Caco-2 (cell line): ENCODE measurements at regions not wholly inside any gene's neighbourhood (a gene's known extent, or its start where the extent isn't known, plus 50 kb on each side); places are given as distances from the start of the nearest gene placed in this dataset.

Source experiments
- BruUV-seq: library from RNA; stranded (reverse); fragments of 400-500 nt; replicated peaks from 2 replicates; lab custom pipeline; 2021; lab: Mats Ljungman, UMichigan
- CTCF ChIA-PET: fragments of 300-600 bp; sonication (Branson Sonifier 250); formaldehyde crosslinking; loops from one replicate; lab custom pipeline; 2022; ENCODE audit warnings: antibody characterized with exemption; lab: Charles Lee
- POLR2A ChIA-PET: fragments of 300-600 bp; sonication (Branson Sonifier 250); formaldehyde crosslinking; loops from one replicate; lab custom pipeline; 2022; ENCODE audit warnings: antibody characterized with exemption; lab: Charles Lee
- DNase-seq, 2 experiments: peaks; one replicate each; pipeline versions ENCODE4 v3.0.0 to v3.0.0-alpha.2; 2020 to 2022
- H3K27me3 ChIP-seq: replicated peaks from 2 replicates; pipeline ENCODE4 v1.6.0; 2011; ENCODE audit warnings: low read length; ENCODE audit not compliant: control insufficient read depth, insufficient read depth
- H3K36me3 ChIP-seq: 2 replicates; pipeline ENCODE4 v1.5.1; 2011; ENCODE audit warnings: low read length; ENCODE audit not compliant: control insufficient read depth, insufficient read depth
- H3K4me1 ChIP-seq: fragments of 250-450 bp; sonication (Bioruptor Pico); 2 replicates; pipeline ENCODE4 v1.5.1; 2020; ENCODE audit warnings: mild to moderate bottlenecking
- H3K4me3 ChIP-seq: 2 replicates; pipeline ENCODE4 v1.5.1; 2011; ENCODE audit warnings: low read depth, mild to moderate bottlenecking, control low read depth, low read length
- H3K9me3 ChIP-seq: fragments of 250-450 bp; sonication (Bioruptor Pico); 2 replicates; pipeline ENCODE4 v1.5.1; 2020; ENCODE audit warnings: mild to moderate bottlenecking, moderate library complexity
- H3K27ac Mint-ChIP-seq: one replicate; pipeline ENCODE4 v1.8.0; 2022; ENCODE audit warnings: mixed read lengths; ENCODE audit not compliant: unreplicated experiment
- H3K27me3 Mint-ChIP-seq: one replicate; pipeline ENCODE4 v1.8.0; 2022; ENCODE audit warnings: mixed read lengths; ENCODE audit not compliant: insufficient read depth, unreplicated experiment
- H3K36me3 Mint-ChIP-seq: one replicate; pipeline ENCODE4 v1.8.0; 2022; ENCODE audit warnings: mild to moderate bottlenecking, mixed read lengths; ENCODE audit not compliant: insufficient read depth, unreplicated experiment
- H3K4me1 Mint-ChIP-seq: one replicate; pipeline ENCODE4 v1.8.0; 2022; ENCODE audit warnings: low read depth, mixed read lengths; ENCODE audit not compliant: unreplicated experiment
- H3K4me3 Mint-ChIP-seq: one replicate; pipeline ENCODE4 v1.8.0; 2022; ENCODE audit warnings: mild to moderate bottlenecking, moderate library complexity, mixed read lengths; ENCODE audit not compliant: unreplicated experiment
- H3K9me3 Mint-ChIP-seq: one replicate; pipeline ENCODE4 v1.8.0; 2022; ENCODE audit warnings: mixed read lengths; ENCODE audit not compliant: unreplicated experiment
- CTCF ChIP-seq, 2 experiments: fragments of 200-600 bp in 1 of 2; IDR thresholded peaks; 1 replicate in 1 of 2; 2 replicates in 1 of 2; pipeline versions ENCODE4 v1.5.1 to v1.8.0; 2011 to 2022; ENCODE audit warnings: antibody characterized with exemption in 1 of 2, control low read depth in 1 of 2, inconsistent platforms in 1 of 2, low read depth in 1 of 2, low read length in 1 of 2, mild to moderate bottlenecking in 1 of 2, moderate library complexity in 1 of 2; ENCODE audit not compliant: insufficient read depth in 1 of 2, severe bottlenecking in 1 of 2, unreplicated experiment in 1 of 2
- intact Hi-C: fragments of 100-400 bp; cut with micrococcal nuclease; formaldehyde crosslinking; loops from one replicate; pipeline ENCODE4 v1.10.0; 2022; ENCODE audit not compliant: unreplicated experiment

- Mint-ChIP-seq H3K9me3 (no peaks in the 10 kb centered on the region), H3K27me3 (no peaks in the 10 kb centered on the region), H3K36me3 (no peaks in the 10 kb centered on the region), H3K27ac (no peak overlapping the region), H3K4me3 (no peak overlapping the region), H3K4me1 (no peaks in the 10 kb centered on the region)
- intact Hi-C loops = no loop called here
- ChIA-PET CTCF (no interaction called here), POLR2A (no interaction called here)
- no peak overlapping the region for H3K4me3 ChIP-seq
- DNase-seq = no peak
- H3K27me3 ChIP-seq = no peaks in the 10 kb centered on the region
- BruUV-seq = no TSS peak
- no peaks in the 10 kb centered on the region for H3K9me3 ChIP-seq
- no peaks in the 10 kb centered on the region for H3K36me3 ChIP-seq
- TF ChIP-seq CTCF (IDR thresholded peaks at IDR 0.05; ENCODE audit: insufficient read depth in 1 of 2, low read depth in 1 of 2, low read length in 1 of 2, severe bottlenecking in 1 of 2, unreplicated experiment in 1 of 2) = no peak
- H3K4me1 ChIP-seq = no peaks in the 10 kb centered on the region
Measured at GRCh38 chr4:151517896-151518295, 108.9 kb downstream of the FHIP1A start.

DNA sequence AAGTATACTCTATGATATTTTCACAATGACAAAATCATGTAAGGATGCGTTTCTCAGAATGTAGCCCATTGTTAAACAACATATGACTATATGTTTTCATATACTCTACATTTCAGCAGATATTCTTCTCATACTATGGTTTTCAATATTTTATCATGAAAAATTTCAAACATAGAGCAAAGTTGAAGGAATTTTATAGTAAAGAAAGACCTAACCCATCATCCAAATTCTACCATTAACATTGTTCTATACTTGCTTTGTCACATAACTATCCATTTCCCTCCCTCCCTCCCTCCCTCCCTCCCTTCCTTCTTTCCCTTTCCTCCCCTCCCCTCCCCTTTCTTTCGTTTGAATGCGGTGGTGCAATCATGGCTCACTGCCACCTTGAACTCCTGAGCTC, 109.4 kb downstream of the FHIP1A start:
- no peak for TF ChIP-seq CTCF (IDR thresholded peaks at IDR 0.05; ENCODE audit: insufficient read depth in 1 of 2, low read depth in 1 of 2, low read length in 1 of 2, severe bottlenecking in 1 of 2, unreplicated experiment in 1 of 2)
- BruUV-seq = no TSS peak
- no peaks in the 10 kb centered on the region for H3K4me1 ChIP-seq
- H3K4me1 Mint-ChIP-seq = no peaks in the 10 kb centered on the region
- no peaks in the 10 kb centered on the region for H3K27me3 Mint-ChIP-seq
- H3K9me3 Mint-ChIP-seq = no peaks in the 10 kb centered on the region
- no peaks in the 10 kb centered on the region for H3K36me3 Mint-ChIP-seq
- ChIA-PET CTCF (interaction anchor here (0.7 kb wide), 1 partner anchor 243 kb away, joined by 3 read pairs; no protein-coding TSS in a partner anchor), POLR2A (no interaction called here)
- H3K4me3 ChIP-seq = no peak overlapping the region
- H3K36me3 ChIP-seq = no peaks in the 10 kb centered on the region
- no peaks in the 10 kb centered on the region for H3K27me3 ChIP-seq
- no peak for DNase-seq
- H3K9me3 ChIP-seq = no peaks in the 10 kb centered on the region
- no peak overlapping the region for H3K4me3 Mint-ChIP-seq
- no peak overlapping the region for H3K27ac Mint-ChIP-seq
- intact Hi-C loops = no loop called here

DNA sequence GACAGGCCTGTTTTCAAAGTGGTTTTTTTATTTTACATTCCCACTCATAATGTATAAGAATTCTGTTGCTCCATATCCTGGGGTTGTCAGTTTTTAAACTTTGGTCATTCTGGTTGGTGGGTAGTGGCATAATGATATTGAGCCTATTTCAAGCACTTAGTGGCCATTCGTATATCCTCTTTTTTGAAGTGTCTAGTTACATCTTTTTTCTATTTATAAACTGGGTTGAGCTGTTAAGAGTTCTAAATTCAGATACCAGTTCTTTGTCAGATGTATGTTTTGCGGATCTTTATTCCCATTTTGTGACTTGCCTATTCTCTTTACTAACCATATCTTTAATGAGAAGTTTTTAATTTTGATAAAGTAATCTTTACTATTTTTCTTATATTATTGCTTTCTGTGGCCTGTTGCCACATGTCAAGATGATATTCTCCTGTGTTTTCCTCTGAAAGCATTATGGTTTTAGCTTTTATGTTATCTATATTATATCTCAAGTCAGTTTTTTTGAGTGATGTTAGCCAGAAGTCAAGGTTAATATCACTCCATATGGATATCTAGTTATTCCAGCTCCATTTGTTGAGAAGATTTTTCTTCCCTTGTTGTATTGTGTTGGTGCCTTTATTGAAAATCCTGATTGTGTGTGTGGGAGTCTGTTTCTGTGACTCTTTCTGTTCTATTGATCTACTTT, 110.9 kb downstream of the FHIP1A start:
- Mint-ChIP-seq H3K4me3 (no peak overlapping the region), H3K27ac (no peak overlapping the region), H3K36me3 (peaks cover 4% of the 10 kb centered on the region), H3K4me1 (no peaks in the 10 kb centered on the region), H3K9me3 (no peaks in the 10 kb centered on the region), H3K27me3 (no peaks in the 10 kb centered on the region)
- H3K27me3 ChIP-seq = no peaks in the 10 kb centered on the region
- intact Hi-C loops = no loop called here
- CTCF ChIA-PET = no interaction called here
- no peak for TF ChIP-seq CTCF (IDR thresholded peaks at IDR 0.05; ENCODE audit: insufficient read depth in 1 of 2, low read depth in 1 of 2, low read length in 1 of 2, severe bottlenecking in 1 of 2, unreplicated experiment in 1 of 2)
- POLR2A ChIA-PET = no interaction called here
- DNase-seq = no peak
- no peaks in the 10 kb centered on the region for H3K4me1 ChIP-seq
- H3K36me3 ChIP-seq = no peaks in the 10 kb centered on the region
- no peak overlapping the region for H3K4me3 ChIP-seq
- BruUV-seq = no TSS peak
- no peaks in the 10 kb centered on the region for H3K9me3 ChIP-seq
